ENCODE measurements at regions not wholly inside any gene's neighbourhood (a gene's known extent, or its start where the extent isn't known, plus 50 kb on each side); places are given as distances from the start of the nearest gene placed in this dataset.
"Not testable (repeated sequence)": the region's sequence is repeated elsewhere in the genome, so short reads cannot be mapped to it uniquely, and the experiment has no call there.

DNA sequence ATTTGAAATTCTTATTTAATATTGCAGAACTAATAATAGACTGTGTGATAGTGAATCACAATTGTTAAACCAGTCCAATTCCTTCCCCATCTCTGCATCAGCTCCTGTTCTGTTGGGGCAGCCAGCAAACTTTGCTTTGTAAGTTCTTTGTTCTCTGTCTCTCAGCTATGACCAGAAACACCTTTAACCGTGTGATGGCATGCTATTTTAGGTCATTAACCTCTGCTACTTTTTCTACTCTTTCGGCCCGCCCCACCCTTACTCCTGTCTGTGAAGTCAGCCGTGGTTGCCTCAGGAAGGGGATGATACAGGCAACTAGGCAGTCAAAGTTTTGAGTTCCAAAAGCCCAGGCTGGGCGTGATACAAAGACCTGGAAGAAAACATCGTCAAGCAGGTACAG lies 51.3 kb upstream of the EGFL6 start:
- no peak for DNase-seq (ENCODE audit: low read depth)

DNA sequence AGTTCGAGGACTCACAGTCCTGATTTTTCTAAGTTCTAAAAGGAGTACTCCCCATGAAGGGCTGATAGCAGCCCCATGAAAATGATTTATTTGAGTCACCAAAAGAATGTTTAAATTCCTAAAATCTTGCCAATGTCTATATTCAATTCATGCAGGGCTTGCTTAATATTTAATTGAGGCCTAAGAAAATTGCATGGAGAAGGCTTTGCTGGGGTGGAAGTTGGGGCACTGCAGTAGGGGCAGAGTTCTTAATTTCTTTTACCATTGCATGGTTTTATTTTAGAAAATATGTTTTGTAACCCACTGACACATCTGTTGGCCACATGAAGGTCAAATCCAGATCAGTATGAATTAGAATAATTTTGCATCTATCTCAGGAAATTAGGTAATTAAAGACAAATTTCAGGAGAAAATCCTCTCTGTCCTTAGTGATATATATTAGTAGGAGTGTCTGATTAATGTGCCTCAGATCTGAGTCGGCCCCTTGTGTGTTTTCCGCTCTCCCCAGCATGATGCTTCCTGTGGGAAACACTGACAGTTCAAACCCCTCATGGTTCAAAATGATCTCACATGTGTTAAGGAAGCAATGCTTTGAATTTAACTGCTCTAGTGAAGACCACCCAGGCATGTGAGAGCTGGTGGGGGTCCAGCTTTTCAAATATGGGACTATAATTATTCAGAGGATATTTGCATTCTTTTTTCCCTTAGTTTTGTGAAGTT lies 54.0 kb upstream of the EGFL6 start:
- DNase-seq (ENCODE audit: low read depth) = no peak

DNA sequence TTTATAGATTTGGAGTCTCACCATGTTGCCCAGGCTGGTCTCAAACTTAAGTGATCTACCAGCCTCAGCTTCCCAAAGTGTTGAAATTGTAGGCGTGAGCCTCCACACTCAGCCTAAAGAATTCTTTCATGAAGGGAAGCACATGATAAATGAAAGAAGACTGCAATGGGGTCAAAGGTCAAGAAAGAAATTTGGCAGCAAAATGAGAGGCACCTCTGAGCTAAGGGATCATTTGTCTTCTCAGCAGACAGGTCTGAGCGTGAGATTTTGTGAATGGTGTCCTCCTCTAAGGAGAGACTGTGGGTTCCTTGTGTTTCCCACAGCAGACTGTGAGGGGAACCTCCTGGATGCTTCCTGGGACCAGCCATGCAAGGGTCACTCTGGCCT lies 57.5 kb upstream of the EGFL6 start:
- no peak for DNase-seq (ENCODE audit: low read depth)

DNA sequence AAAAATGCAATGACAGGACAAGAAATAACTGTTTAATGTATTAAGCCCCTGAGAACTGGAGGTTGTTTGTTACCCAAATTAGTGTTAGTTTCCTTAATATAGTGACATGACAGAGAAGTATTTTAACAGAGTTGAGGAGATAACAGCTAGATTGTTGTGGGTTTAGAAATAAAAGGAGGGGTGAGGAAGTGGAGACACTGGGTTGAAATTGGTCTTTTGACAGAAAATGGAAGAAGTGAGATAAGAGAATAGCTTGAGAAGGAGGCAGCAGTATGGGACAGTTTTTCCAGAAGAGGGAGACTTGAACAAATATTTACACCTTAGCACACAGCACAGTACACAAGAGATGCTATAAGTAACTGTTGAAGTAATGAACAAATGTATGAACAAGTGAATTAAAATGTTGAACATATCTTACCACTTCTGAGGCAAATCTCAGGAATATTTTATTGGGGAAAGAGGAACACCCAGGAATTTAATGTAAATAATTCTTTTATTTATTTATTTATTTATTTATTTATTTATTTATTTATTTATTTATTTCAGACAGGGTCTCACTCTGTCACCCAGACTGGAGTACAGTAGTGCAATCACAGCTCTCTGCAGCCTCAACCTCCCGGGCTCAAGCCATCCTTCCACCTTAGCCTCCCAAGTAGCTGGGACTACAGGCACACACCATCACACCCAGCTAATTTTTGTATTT lies 58.0 kb upstream of the EGFL6 start:
- no peak for DNase-seq (ENCODE audit: low read depth)

- no peak for DNase-seq (ENCODE audit: low read depth)
These were observed 61.5 kb upstream of the EGFL6 start for GRCh38 chrX:13507893-13508292.

DNA sequence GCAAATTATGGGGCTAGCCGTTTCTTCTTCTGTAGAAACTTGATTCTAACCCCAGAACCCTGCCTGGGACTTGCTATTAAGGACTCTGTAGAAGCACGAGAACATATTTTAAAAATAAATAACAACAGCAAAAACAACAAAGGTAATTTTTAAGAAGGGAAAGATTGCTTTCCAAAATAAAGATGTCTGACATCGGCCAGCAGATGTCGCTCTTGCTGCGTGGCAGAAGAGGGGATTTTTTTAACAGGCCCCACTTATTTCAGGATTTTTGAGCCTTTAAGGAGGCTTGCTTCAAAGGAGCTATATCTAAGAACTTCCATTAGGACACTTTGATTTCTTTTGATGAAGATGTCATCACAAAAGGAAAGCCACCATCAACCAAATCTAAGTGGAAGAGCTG lies 62.8 kb upstream of the EGFL6 start:
- DNase-seq (ENCODE audit: low read depth) = no peak

DNA sequence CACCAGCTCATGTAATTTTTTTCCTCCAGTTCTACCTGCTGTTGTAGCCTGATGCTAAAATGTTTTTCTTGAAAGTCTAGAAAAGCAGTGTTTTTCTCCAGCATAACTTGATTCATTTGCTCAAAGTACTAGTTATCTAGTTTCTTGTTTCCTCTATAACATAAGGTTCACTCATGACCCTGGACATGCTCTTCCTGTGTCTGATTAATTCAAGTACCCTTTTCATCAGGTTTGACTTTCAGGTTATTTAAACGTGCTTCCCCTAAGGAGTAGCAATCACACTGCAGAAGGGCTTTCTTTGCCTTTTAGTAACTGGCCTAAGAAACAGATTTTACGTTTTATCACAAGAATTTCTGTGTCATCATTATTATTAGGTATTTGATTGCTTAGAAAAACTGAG lies 66.8 kb upstream of the EGFL6 start:
- DNase-seq (ENCODE audit: low read depth) = no peak

GRCh38 chrX:13499736-13500135 lies 69.7 kb upstream of the EGFL6 start:
- no peak for DNase-seq (ENCODE audit: low read depth)

- DNase-seq (ENCODE audit: low read depth) = no peak
These were observed 71.2 kb upstream of the EGFL6 start for GRCh38 chrX:13498238-13498637.

GRCh38 chrX:13495232-13495631 lies 74.2 kb upstream of the EGFL6 start:
- no peak for DNase-seq (ENCODE audit: low read depth)

DNA sequence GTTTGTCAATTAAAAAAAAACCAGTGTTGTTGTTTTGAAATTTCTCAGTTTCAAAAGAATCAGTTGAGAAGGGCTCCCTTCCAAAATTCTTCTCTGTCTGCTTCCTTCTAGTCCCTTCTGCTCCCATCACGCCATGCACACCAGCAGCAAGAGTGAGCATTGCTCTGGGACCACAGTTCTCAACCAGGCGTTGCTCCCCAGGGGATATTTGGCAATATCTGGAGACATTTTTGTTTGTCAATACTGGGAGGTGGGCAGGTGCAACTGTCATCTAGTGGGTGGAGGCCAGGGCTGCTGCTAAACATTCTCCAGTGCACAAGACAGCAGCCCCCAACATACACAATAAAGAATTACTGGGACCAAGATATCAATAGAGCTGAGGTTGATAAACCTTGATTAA lies 74.8 kb upstream of the EGFL6 start:
- DNase-seq (ENCODE audit: low read depth) = no peak

DNA sequence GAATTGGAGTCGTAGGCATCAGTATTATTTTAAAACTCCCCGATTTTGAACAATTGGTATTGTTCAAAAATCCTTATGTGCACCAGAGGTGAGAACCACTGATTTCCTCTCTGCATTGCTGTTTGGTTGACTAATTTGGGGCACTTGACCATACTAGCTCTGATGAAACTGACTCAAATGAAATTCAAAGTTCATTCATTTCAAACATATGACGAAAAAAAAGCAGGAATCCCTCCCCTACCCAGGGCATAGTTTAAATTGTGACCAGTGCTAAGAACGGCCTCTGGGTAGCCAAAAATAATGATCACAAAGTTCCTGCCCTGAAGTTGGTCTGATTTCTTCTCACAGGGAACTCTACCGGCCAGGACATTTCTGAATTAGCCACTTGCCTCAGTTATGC lies 75.7 kb upstream of the EGFL6 start:
- no peak for DNase-seq (ENCODE audit: low read depth)

DNA sequence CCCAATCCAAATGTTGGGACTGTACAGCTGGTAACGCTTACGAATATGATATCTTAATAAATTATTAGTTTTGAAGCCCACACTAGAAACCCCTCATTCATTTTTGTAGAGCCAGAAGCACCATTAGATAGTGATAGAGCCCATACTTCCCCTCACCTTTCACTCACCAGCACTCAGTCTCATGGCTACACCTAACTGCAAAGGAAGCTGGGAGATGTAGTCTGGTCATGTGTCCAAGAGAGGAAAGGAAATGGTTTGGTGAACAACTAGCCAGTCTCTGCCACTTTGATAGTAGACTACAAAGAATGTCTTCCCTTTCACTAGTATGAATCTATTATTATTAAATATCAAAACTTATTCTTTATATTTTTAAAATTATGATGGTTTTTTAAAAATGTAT lies 77.1 kb upstream of the EGFL6 start:
- no peak for DNase-seq (ENCODE audit: low read depth)

GRCh38 chrX:13491061-13491460 lies 78.3 kb upstream of the EGFL6 start:
- no peak for DNase-seq (ENCODE audit: low read depth)

- peak; percentile 68 for DNase-seq (ENCODE audit: low read depth)
These were observed 79.9 kb upstream of the EGFL6 start for GRCh38 chrX:13489454-13489853.

- DNase-seq (ENCODE audit: low read depth) = peak; percentile 79
These were observed 81.5 kb upstream of the EGFL6 start for GRCh38 chrX:13487731-13488505.

DNA sequence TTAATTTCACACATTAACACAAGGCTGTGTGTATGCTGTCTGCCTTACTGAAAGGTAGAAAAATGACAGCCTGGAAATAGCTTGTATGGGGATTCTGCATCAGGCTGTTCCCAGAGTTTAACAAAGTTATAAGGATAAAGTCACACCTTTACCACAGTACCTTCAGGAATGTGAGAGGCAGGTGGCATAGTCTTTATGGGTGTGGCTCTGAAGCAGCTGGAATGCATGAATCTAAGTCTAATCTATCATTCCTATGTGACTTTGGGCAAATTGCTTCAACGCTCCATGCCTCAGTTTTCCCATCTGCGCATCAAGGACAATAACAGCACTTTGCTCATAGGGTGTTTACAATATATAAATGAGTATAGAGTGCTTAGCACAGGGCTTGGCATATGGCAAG lies 84.2 kb upstream of the EGFL6 start:
- DNase-seq (ENCODE audit: low read depth) = no peak

- DNase-seq (ENCODE audit: low read depth) = no peak
These were observed 85.6 kb upstream of the EGFL6 start for GRCh38 chrX:13483773-13484172.

DNA sequence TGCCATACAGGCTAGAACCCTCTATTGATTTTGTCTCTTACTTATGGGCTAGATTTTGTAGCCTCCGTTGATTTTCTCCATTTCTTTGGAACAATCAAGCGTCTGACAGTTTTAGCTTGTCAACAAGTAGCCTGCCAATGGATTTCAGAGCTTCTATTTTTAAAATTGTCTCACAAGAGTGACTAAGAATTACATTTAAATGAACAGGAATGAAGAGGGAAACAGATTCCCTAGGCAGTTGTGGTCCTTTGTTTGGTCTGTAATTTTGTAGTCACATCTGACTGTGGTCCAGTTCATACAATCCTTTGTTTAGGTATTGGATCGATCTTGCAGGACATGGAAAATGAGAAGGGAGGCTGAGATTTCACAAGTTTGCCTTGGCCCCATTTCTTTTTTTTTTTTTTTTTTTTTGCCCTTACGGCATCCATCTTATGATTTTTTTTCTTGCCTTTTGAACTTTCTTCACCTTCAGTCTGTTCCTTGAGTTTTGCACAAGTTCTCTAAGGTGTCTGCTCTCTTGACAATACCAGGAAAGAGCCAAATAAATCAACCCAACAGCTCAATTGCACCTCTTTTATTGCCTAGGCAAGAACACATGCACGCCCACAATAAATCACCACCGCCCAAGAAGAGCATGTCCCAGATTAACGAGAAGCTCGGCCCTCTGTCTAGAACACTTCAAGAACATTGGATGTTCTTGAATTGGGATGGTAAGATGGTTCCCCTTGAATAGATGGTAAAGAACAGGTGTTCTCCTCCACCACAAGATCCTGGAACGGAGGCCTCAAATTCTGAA lies 86.5 kb upstream of the EGFL6 start:
- peak; percentile 83 for DNase-seq (ENCODE audit: low read depth)

- not testable (repeated sequence) for DNase-seq (ENCODE audit: low read depth)
These were observed 88.6 kb upstream of the EGFL6 start for GRCh38 chrX:13480780-13481179.

GRCh38 chrX:13479452-13479813 lies 90.0 kb upstream of the EGFL6 start:
- DNase-seq (ENCODE audit: low read depth) = no peak

DNA sequence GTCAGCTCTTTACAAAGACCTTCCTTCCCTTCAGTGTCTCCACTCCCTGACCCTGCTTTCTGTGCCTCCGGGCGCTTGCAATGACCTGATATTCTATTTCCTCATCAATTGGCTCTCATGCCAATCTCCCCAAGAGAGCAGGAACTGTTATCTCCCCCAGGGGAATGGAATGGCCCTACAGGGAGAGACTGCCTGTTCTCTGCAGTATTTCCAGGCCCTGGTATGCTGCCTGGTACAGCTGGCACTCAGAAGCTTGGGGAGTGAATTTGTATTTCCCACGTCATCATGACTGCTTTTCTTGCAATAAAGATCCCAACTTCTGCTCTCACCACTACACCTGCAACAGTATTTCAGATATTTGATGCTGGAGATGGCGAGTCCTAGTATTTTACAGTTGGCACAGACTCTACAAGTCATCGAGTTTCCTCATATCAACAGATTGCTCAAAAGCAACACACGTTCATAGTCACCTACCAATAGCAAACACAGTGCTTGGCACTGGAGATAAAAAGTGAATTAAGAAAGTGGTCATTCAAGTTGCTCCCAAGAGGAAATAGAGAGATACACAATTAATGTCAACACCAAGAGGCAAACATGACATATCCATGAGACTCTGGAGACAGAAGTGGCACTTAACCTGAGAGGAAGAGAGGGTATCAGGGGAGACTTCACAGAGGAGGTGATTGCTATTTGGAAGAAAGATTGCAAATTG lies 90.5 kb upstream of the EGFL6 start:
- DNase-seq (ENCODE audit: low read depth) = no peak

Measured in stromal cell of bone marrow (primary cell).